ENCODE measurements at regions not wholly inside any gene's neighbourhood (a gene's known extent, or its start where the extent isn't known, plus 50 kb on each side); places are given as distances from the start of the nearest gene placed in this dataset.

DNA sequence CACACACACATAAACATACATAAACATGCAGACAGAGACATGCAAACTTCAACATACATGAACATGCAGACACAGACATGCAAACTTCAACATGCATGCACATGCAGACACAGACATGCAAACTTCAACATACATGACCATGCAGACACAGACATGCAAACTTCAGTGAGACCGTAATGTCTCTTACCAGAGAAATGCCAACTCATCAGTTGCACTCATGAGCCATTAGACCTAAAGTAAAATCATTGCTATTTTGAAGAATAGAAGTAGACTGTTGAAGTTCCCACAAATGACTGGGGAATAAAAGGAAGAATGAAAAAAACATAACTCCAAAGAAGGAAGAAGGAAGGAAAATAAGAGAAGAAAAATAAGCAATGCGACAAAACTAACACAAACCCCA is 1044.0 kb upstream of the TMEM132C start:
- DNase-seq: no peak

- no peak for DNase-seq
Measured at GRCh38 chr12:127223731-127224130, 1043.2 kb upstream of the TMEM132C start.

DNA sequence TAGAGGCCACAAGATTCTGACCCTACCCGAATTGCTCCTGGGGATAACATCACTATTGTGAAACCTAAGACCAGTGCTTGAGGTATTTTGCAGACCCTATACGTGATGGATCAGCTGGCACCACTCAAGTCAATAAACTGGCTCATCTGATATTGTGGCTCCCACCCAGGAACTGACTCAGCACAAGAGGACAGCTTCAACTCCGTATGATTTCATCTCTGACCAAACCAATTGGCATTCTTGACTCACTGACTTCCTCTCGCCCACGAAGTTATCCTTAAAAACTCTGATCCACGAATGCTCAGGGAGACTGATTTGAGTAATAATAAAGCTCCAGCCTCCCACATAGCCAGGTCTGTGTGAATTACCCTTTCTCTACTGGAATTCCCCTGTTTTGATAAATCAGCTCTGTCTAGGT is 1036.1 kb upstream of the TMEM132C start:
- DNase-seq: no peak

- DNase-seq: no peak
Measured at GRCh38 chr12:127231371-127231770, 1035.6 kb upstream of the TMEM132C start.

DNA sequence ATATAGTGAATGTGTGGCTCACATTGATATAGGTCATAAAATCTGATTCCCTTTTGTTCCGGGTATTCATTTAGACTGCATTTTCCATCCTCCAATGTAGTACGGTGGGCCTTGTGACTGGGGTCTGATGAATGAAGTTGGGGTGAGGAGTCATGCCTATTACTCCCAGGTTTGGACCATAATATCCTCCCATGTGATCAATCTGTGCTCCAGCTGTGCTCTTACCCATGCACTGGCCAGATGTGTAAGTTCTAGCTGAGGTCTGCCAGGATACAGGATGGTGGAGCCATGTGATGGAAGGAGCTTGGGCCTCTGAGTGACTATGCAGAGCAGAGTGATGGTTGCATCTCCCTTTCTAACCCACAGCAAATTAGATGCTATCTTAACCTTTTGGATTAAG is 1034.0 kb upstream of the TMEM132C start:
- no peak for DNase-seq

GRCh38 chr12:127235761-127236160 is 1031.2 kb upstream of the TMEM132C start:
- no peak for DNase-seq

DNA sequence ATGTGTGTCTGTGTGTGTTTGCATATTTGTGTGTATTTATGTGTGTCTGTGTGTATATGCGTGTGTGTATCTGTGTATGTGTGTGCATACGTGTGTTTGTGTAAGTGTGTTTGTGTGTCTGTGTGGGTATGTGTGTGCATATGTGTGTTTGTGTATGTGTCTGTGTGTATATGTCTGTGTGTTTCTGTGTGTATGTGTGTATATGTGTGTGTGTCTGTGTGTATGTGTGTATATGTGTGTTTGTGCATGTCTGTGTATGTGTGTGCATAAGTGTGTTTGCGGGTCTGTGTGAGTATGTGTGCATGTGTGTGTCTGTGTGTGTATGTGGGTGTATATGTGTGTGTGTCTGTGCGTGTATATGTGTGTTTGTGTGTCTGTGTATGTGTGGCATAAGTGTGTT is 1030.5 kb upstream of the TMEM132C start:
- no peak for DNase-seq

DNA sequence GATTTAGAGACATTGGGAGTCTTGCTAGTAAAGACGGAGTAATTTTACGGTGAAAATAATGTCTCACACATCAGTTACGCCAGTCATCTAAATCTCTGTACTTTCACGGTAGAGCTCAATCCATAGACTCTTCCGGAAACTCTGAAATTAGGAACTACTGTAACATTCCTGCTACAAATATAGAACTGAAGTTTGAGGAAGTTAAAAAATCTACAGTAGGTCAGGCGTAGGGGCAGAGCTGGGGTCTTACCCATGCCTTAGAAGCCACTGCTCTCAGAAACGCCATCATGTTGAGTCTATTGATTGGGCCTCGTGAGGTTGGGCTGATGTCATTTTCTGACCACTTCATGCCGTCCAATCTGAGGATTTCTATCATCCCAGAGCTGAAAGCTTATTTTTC is 1029.8 kb upstream of the TMEM132C start:
- DNase-seq: no peak

- DNase-seq: no peak
Measured at GRCh38 chr12:127238107-127238506, 1028.9 kb upstream of the TMEM132C start.

DNA sequence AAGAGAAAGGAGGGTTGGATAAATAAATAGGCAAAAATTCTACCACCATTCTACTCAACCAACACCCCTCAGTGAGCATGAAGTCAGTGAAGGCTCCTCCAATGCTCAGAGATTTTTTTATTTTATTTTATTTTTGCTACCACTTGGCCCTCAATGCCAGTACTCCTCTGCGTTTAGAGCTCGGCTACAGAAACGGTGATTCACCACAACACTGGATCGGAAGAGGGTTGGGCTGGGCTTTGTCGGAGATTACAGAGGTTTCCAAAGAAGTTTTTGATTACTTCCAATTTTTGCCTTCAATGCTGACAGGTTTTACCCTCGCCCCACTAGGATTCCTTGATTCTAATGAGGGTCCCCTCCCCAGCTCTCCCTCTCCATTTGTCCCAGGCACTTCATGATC is 1027.2 kb upstream of the TMEM132C start:
- no peak for DNase-seq

DNA sequence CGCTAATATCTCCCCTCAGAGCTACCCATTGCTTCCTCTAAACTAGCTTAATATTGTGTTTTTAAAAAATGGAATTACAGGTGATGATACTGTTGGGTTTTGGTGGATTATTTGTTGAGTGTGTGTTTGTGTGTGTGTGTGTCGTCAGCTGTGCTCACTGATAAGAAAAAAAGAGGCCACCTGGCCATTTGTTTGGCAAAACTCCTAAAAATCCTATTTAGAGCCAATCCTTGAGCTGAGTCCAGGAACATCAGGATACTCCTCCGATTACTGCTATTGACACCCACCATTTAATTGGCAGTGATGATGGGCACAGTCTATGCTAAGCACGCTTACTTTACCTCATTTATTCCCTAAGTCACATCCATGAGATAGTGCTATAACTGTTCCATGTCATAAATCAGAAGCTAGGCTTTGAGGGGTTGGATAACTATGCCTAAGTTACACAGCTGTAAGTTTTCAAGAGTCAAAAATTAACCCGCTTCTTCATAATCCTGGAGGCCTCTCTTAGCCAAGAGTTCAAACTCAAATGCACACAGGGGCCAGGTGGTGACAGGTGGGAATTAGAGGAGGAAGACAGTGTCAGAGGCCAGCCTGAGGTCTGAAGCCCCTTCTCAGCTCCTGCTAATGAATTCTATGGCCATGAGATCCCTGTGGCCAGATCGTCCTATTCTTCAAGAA is 1026.6 kb upstream of the TMEM132C start:
- no peak for DNase-seq

- no peak for DNase-seq
Measured at GRCh38 chr12:127241072-127241817, 1025.7 kb upstream of the TMEM132C start.

GRCh38 chr12:127245009-127245408 is 1022.0 kb upstream of the TMEM132C start:
- DNase-seq: no peak

GRCh38 chr12:127245437-127245836 is 1021.5 kb upstream of the TMEM132C start:
- no peak for DNase-seq

GRCh38 chr12:127247937-127248336 is 1019.0 kb upstream of the TMEM132C start:
- no peak for DNase-seq

- no peak for DNase-seq
Measured at GRCh38 chr12:127249428-127249827, 1017.5 kb upstream of the TMEM132C start.

GRCh38 chr12:127253797-127254327 is 1013.1 kb upstream of the TMEM132C start:
- no peak for DNase-seq

DNA sequence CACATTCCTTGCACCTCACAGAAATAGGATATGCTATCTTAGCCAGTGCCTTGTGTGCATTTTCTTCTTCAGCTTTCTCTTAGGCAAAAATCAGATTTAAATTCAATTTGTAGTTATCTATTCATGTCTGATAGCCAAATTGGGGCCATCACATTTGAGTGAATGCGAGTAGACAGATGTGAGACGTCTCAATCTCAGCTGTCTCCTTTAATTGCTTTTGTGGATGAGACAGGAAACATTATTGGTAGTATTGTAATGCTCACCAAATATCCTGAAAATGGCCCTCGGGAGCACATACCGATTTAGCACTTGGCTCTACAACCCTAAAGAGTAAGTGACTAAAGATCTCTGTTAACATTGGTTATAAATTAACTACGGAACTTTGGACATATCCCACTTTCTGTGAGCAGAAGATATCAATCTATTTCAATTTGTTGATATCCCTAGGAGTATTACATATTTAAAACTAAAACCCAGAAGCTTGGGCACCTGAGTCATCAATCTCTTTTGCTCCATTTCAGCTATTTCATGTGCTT is 1012.5 kb upstream of the TMEM132C start:
- no peak for DNase-seq

DNA sequence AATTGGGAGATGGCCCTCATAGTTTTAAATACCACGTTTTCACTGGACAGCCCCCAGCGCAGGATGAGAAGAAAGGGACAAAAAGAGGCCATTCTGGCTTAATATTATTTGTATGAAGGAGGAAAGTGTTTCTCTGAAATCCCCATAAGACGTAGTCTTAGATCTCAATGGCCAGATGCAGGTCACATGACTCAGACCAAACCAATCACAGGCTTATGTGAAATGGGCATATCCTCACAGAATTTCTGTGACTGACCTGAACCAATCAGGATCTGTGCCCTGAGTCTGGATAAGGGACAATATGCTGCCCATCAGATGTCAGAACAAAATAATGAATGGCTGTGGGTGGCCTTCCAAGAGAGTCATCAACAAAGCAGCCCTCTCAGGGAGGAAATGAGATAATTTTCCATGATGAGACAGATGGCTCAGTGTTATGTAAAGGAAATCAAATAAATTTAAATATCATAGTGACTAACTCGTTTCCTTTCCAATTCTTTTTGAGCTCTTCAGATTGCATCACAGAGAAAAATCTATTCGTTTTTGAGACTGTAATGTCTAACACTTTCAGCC is 1009.5 kb upstream of the TMEM132C start:
- no peak for DNase-seq

GRCh38 chr12:127260531-127260930 is 1006.4 kb upstream of the TMEM132C start:
- no peak for DNase-seq

- no peak for DNase-seq
Measured at GRCh38 chr12:127260999-127261398, 1006.0 kb upstream of the TMEM132C start.

- no peak for DNase-seq
Measured at GRCh38 chr12:127262615-127263014, 1004.4 kb upstream of the TMEM132C start.

DNA sequence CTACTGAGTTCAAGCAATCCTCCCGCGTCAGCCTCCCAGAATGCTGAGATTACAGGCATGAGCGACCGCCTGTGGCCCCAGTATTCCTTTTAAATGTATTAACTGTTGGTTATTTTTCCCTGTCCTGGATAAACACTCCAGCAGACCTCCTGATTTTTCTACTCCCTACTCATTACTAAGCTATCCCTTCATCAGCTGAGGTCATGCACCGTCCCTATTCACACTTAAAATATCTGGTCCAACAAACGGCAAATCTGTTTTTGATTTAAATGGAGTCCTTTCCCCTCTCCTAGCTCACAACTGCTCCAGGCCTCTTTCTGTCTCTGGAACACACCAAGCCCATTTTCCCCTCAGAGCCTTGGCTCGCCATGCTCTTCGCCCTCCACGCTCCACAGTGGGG is 1003.3 kb upstream of the TMEM132C start:
- DNase-seq: no peak

DNA sequence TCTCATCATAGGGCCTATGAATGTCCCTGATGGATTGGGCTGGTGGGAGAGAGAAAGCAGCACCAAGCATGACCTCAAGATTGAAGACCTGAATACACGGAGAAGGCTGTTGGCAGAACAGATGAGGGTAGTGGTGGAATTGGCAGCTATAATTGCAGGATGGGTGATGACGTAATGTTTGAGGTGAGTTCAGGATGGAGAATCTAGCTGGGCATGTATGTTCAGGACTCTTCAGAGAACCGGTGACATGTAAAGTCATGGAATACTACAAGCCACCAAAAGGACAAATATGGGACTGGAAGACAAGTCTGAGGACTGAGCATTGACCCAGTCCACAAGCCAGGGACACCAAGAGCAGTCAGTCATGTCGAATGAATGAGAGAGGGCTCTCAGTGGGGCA is 999.8 kb upstream of the TMEM132C start:
- DNase-seq: no peak
